ENCODE measurements at regions not wholly inside any gene's neighbourhood (a gene's known extent, or its start where the extent isn't known, plus 50 kb on each side); places are given as distances from the start of the nearest gene placed in this dataset.

DNA sequence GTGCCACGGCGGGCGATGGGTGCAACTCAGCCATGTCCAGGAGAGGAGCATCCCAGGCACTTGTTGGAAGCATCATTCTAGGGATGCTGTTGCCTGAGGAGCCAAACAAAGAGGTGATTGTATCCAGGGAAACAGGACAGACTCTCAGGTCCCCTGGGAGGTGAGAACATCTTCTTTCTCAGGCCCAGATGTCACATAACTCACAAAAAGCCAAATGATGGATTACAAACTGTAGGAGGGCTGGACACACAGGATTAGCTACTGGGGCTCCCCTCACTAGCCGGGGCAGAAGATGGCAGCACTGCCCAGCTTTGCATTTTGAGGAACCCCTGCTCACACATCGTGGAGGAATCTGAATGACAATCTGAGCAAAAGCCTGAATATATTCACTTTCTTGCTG lies 64.7 kb upstream of the NFIL3 start:
- no peaks in the 10 kb centered on the region for H3K36me3 Mint-ChIP-seq (ENCODE audit: low read depth)
- H3K27ac Mint-ChIP-seq (ENCODE audit: unreplicated experiment): peak overlapping the region; percentile 100
- TF ChIP-seq CTCF (IDR thresholded peaks at IDR 0.05): no peak
- H3K4me1 Mint-ChIP-seq (ENCODE audit: low read depth): peaks cover 81% of the 10 kb centered on the region
- no peaks in the 10 kb centered on the region for H3K9me3 Mint-ChIP-seq (ENCODE audit: low read depth)
- no peak for DNase-seq (ENCODE audit: low spot score)
- H3K27me3 Mint-ChIP-seq (ENCODE audit: low read depth): no peaks in the 10 kb centered on the region
- no peak overlapping the region for H3K4me3 Mint-ChIP-seq (ENCODE audit: unreplicated experiment)

GRCh38 chr9:91486699-91487497 lies 63.3 kb upstream of the NFIL3 start:
- peaks cover 89% of the 10 kb centered on the region for H3K4me1 Mint-ChIP-seq (ENCODE audit: low read depth)
- DNase-seq (ENCODE audit: low spot score): no peak
- no peaks in the 10 kb centered on the region for H3K9me3 Mint-ChIP-seq (ENCODE audit: low read depth)
- peak overlapping the region; percentile 100 for H3K27ac Mint-ChIP-seq (ENCODE audit: unreplicated experiment)
- no peak for TF ChIP-seq CTCF (IDR thresholded peaks at IDR 0.05)
- no peaks in the 10 kb centered on the region for H3K36me3 Mint-ChIP-seq (ENCODE audit: low read depth)
- no peaks in the 10 kb centered on the region for H3K27me3 Mint-ChIP-seq (ENCODE audit: low read depth)
- peak overlapping the region; percentile 47 for H3K4me3 Mint-ChIP-seq (ENCODE audit: unreplicated experiment)

DNA sequence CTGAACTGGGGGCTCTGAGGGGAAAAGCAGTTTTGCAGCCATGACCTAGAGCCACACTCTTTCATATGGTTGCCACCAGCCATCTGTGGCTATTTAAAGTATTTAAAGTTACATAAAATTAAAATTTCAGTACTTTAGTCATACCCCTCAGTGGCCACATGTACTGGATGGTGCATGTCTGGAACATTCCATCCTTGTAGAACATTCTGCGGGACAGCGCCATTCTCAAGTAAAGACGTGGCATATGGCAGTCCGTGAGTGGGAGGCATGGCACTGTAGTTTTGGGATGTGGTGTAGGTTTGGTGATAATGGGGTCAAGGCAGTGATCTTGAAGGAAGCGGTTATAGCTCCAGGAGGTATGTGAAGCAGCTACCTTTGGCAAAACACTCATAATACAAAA lies 61.4 kb upstream of the NFIL3 start:
- Mint-ChIP-seq H3K9me3 (ENCODE audit: low read depth) (no peaks in the 10 kb centered on the region), H3K27ac (ENCODE audit: unreplicated experiment) (peak overlapping the region; percentile 99), H3K27me3 (ENCODE audit: low read depth) (no peaks in the 10 kb centered on the region), H3K4me1 (ENCODE audit: low read depth) (peaks cover 86% of the 10 kb centered on the region), H3K36me3 (ENCODE audit: low read depth) (no peaks in the 10 kb centered on the region), H3K4me3 (ENCODE audit: unreplicated experiment) (no peak overlapping the region)
- TF ChIP-seq CTCF (IDR thresholded peaks at IDR 0.05): no peak
- DNase-seq (ENCODE audit: low spot score): no peak

GRCh38 chr9:91483835-91484234 lies 60.2 kb upstream of the NFIL3 start:
- no peak for DNase-seq (ENCODE audit: low spot score)
- Mint-ChIP-seq H3K9me3 (ENCODE audit: low read depth) (no peaks in the 10 kb centered on the region), H3K27ac (ENCODE audit: unreplicated experiment) (peak overlapping the region; percentile 99), H3K4me3 (ENCODE audit: unreplicated experiment) (peak overlapping the region; percentile 60), H3K36me3 (ENCODE audit: low read depth) (no peaks in the 10 kb centered on the region), H3K27me3 (ENCODE audit: low read depth) (no peaks in the 10 kb centered on the region), H3K4me1 (ENCODE audit: low read depth) (peaks cover 80% of the 10 kb centered on the region)
- no peak for TF ChIP-seq CTCF (IDR thresholded peaks at IDR 0.05)

GRCh38 chr9:91483189-91483691 lies 59.6 kb upstream of the NFIL3 start:
- Mint-ChIP-seq H3K9me3 (ENCODE audit: low read depth) (no peaks in the 10 kb centered on the region), H3K4me1 (ENCODE audit: low read depth) (peaks cover 74% of the 10 kb centered on the region), H3K27me3 (ENCODE audit: low read depth) (no peaks in the 10 kb centered on the region), H3K27ac (ENCODE audit: unreplicated experiment) (peak overlapping the region; percentile 99), H3K36me3 (ENCODE audit: low read depth) (no peaks in the 10 kb centered on the region), H3K4me3 (ENCODE audit: unreplicated experiment) (peak overlapping the region; percentile 60)
- peak; percentile 14 for TF ChIP-seq CTCF (IDR thresholded peaks at IDR 0.05)
- no peak for DNase-seq (ENCODE audit: low spot score)
